ENCODE measurements at regions not wholly inside any gene's neighbourhood (a gene's known extent, or its start where the extent isn't known, plus 50 kb on each side); places are given as distances from the start of the nearest gene placed in this dataset.

DNA sequence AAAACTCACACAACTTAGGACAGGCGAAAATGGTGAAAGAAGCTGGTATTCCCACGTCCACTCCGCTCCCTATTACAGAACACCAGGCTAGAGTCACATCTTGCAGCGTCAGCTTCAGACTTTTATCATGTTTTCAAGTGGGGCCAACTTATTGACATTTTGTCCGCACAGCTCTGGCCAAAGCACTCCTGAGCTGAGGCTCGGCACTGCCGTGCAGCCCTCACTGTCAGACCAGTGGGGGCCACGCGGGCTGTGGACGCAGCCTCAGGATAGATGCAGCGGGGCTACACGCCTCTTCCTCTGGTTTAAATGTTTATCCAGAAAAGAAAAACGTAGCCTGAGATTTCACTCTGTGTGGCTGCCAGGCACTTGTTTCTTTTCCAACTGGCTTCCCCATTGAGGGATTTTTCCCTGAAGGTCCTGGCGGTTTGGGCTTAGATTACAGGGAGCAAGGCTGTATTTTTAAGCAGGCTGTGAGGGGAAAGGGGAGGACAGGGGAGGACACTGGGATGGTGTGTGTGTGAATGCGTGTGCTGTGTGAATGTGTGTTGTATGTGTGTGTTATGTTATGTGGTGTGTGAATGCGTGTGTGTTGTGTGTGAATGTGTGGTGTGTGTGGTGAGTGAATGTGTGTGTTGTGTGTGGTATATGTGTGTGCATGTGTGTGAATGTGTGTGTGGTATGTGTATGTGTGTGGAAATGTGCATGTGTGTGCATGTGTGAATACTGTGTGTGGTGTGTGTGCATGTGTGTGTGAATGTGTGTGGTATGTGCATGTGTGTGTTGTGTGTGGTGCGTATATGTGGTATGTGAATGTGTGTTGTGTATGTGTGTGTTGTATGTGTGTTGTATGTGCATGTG, 267.6 kb downstream of the DCDC2C start:
- TF ChIP-seq, protein P1, sequence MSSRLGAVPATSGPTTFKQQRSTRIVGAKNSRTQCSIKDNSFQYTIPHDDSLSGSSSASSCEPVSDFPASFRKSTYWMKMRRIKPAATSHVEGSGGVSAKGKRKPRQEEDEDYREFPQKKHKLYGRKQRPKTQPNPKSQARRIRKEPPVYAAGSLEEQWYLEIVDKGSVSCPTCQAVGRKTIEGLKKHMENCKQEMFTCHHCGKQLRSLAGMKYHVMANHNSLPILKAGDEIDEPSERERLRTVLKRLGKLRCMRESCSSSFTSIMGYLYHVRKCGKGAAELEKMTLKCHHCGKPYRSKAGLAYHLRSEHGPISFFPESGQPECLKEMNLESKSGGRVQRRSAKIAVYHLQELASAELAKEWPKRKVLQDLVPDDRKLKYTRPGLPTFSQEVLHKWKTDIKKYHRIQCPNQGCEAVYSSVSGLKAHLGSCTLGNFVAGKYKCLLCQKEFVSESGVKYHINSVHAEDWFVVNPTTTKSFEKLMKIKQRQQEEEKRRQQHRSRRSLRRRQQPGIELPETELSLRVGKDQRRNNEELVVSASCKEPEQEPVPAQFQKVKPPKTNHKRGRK (CRISPR knock-in tag; IDR thresholded peaks at IDR 0.05) = no peak
- no peak for TF ChIP-seq POLR2A (IDR thresholded peaks at IDR 0.05; ENCODE audit: insufficient read depth in 1 of 2, low read depth in 2 of 2, low read length in 2 of 2)
- no peak for TF ChIP-seq CTCF (CRISPR knock-in tag; IDR thresholded peaks at IDR 0.05)
- TF ChIP-seq CBFB (CRISPR knock-in tag; IDR thresholded peaks at IDR 0.05) = no peak
- no peak for TF ChIP-seq EP300 (IDR thresholded peaks at IDR 0.05; ENCODE audit: low read depth in 2 of 2, low read length in 2 of 2)
- no peak for TF ChIP-seq EP300 (CRISPR knock-in tag; IDR thresholded peaks at IDR 0.05; ENCODE audit: borderline replicate concordance)
- no peak for TF ChIP-seq XRCC5 (optimal IDR thresholded peaks at IDR 0.05; ENCODE audit: low read length)
- no peak for TF ChIP-seq CHD4 (IDR thresholded peaks at IDR 0.05; ENCODE audit: borderline replicate concordance, low read length)
- no peak for TF ChIP-seq ZBTB8A (CRISPR knock-in tag; IDR thresholded peaks at IDR 0.05; ENCODE audit: borderline replicate concordance, low read depth)
- TF ChIP-seq RELA (CRISPR knock-in tag; IDR thresholded peaks at IDR 0.05) = no peak
